Endothelial cell of umbilical vein (primary cell): ENCODE measurements at regions not wholly inside any gene's neighbourhood (a gene's known extent, or its start where the extent isn't known, plus 50 kb on each side); places are given as distances from the start of the nearest gene placed in this dataset.

Experiments
- CTCF ChIP-seq, 2 donors: IDR thresholded peaks; 1 replicate in 1 of 2; 2 replicates in 1 of 2; pipeline ENCODE4 v1.5.1; 2011; ENCODE audit warnings: low read length in 2 of 2, mild to moderate bottlenecking in 2 of 2, moderate library complexity in 2 of 2, control low read depth in 1 of 2, inconsistent platforms in 1 of 2, low read depth in 1 of 2; ENCODE audit not compliant: insufficient read depth in 1 of 2; ENCODE audit errors: extremely low read depth in 1 of 2
- EZH2 ChIP-seq: IDR thresholded peaks from 2 replicates; pipeline ENCODE4 v1.6.1; 2012; ENCODE audit warnings: borderline replicate concordance, low read depth, mild to moderate bottlenecking, moderate library complexity, low read length, inconsistent platforms; ENCODE audit not compliant: severe bottlenecking
- FOS ChIP-seq: IDR thresholded peaks from 2 replicates; pipeline ENCODE4 v1.6.1; 2011; ENCODE audit warnings: mild to moderate bottlenecking, low read length, moderate library complexity, borderline replicate concordance; ENCODE audit not compliant: insufficient read depth
- GATA2 ChIP-seq: IDR thresholded peaks from 2 replicates; pipeline ENCODE4 v1.7.0; 2011; ENCODE audit warnings: low read depth, mild to moderate bottlenecking, moderate library complexity, mixed read lengths, low read length; ENCODE audit not compliant: insufficient read length, insufficient read depth
- POLR2A ChIP-seq: IDR thresholded peaks from 2 replicates; pipeline ENCODE4 v1.6.1; 2012; ENCODE audit warnings: low read depth, mild to moderate bottlenecking, control low read depth, low read length
- POLR2AphosphoS5 ChIP-seq: IDR thresholded peaks from 2 replicates; pipeline ENCODE4 v1.6.1; 2012; ENCODE audit warnings: low read depth, mild to moderate bottlenecking, control low read depth, low read length, moderate library complexity; ENCODE audit not compliant: insufficient read depth

GRCh38 chr1:9426291-9426711, 113.0 kb upstream of the SLC25A33 start:
- no peak for TF ChIP-seq POLR2A
- TF ChIP-seq CTCF (IDR thresholded peaks at IDR 0.05; ENCODE audit: extremely low read depth in 1 of 2, insufficient read depth in 1 of 2, low read depth in 1 of 2, low read length in 2 of 2) = no peak
- no peak for TF ChIP-seq FOS
- no peak for TF ChIP-seq EZH2
- TF ChIP-seq POLR2AphosphoS5 = no peak
- TF ChIP-seq GATA2 = no peak
